GM12891 (cell line): ENCODE measurements at regions not wholly inside any gene's neighbourhood (a gene's known extent, or its start where the extent isn't known, plus 50 kb on each side); places are given as distances from the start of the nearest gene placed in this dataset.

ENCODE experiments used
- DNase-seq: peaks from one replicate; pipeline ENCODE4 v3.0.0; 2011; ENCODE audit warnings: low spot score; ENCODE audit not compliant: insufficient read length
- FAIRE-seq: peaks from 2 replicates; lab custom pipeline; 2011; peaks lifted over from hg19 to GRCh38; lab: Jason Lieb, UNC
- PAX5 ChIP-seq: IDR thresholded peaks from 2 replicates; pipeline ENCODE4 v1.6.1; 2011; ENCODE audit warnings: low read length, moderate library complexity, mild to moderate bottlenecking; ENCODE audit not compliant: insufficient read depth, severe bottlenecking
- POLR2A ChIP-seq: IDR thresholded peaks from 2 replicates; pipeline ENCODE4 v1.6.1; 2011; ENCODE audit warnings: low read depth, low read length, control low read depth
- POLR2AphosphoS5 ChIP-seq: IDR thresholded peaks from 2 replicates; pipeline ENCODE4 v1.6.1; 2011; ENCODE audit warnings: low read depth, low read length, control low read depth
- POU2F2 ChIP-seq: IDR thresholded peaks from 2 replicates; pipeline ENCODE4 v1.6.1; 2011; ENCODE audit warnings: low read depth, mild to moderate bottlenecking, control low read depth, low read length, moderate library complexity
- SPI1 ChIP-seq: IDR thresholded peaks from 2 replicates; pipeline ENCODE4 v1.6.1; 2011; ENCODE audit warnings: low read depth, low read length, control low read depth
- TAF1 ChIP-seq: IDR thresholded peaks from 2 replicates; pipeline ENCODE4 v1.6.1; 2011; ENCODE audit warnings: low read depth, low read length, control low read depth

GRCh38 chr15:97501291-97501690, 459.2 kb upstream of the ARRDC4 start:
- FAIRE-seq = no peak
- TF ChIP-seq SPI1 (no peak), POLR2AphosphoS5 (no peak), PAX5 (no peak), POU2F2 (no peak), TAF1 (no peak), POLR2A (no peak)
- DNase-seq = no peak

GRCh38 chr15:97502038-97502437, 458.5 kb upstream of the ARRDC4 start:
- TF ChIP-seq POU2F2 = no peak
- TF ChIP-seq POLR2A = no peak
- TF ChIP-seq PAX5 = no peak
- no peak for TF ChIP-seq TAF1
- no peak for TF ChIP-seq SPI1
- no peak for TF ChIP-seq POLR2AphosphoS5
- FAIRE-seq = no peak

GRCh38 chr15:97504031-97504792, 456.3 kb upstream of the ARRDC4 start:
- TF ChIP-seq POLR2AphosphoS5 = no peak
- TF ChIP-seq TAF1 = no peak
- no peak for TF ChIP-seq POU2F2
- no peak for TF ChIP-seq PAX5
- no peak for TF ChIP-seq SPI1
- no peak for TF ChIP-seq POLR2A
- FAIRE-seq (no peak), DNase-seq (no peak)

More at GRCh38 chr15:97502038-97502437, 458.5 kb upstream of the ARRDC4 start:
- no peak for DNase-seq

- TF ChIP-seq POU2F2 (no peak), POLR2A (no peak), PAX5 (no peak), POLR2AphosphoS5 (no peak), TAF1 (no peak), SPI1 (no peak)
- no peak for FAIRE-seq
- DNase-seq = no peak
These were observed 442.8 kb upstream of the ARRDC4 start for GRCh38 chr15:97517737-97518136.

- TF ChIP-seq SPI1 = no peak
- TF ChIP-seq POLR2A = no peak
- DNase-seq (no peak), FAIRE-seq (no peak)
These were observed 439.8 kb upstream of the ARRDC4 start for GRCh38 chr15:97520689-97521088.

GRCh38 chr15:97521381-97522285, 438.9 kb upstream of the ARRDC4 start:
- FAIRE-seq = no peak
- TF ChIP-seq TAF1 (no peak), POU2F2 (no peak), SPI1 (no peak), POLR2AphosphoS5 (no peak), PAX5 (no peak), POLR2A (no peak)
- DNase-seq = no peak

GRCh38 chr15:97522347-97522746, 438.2 kb upstream of the ARRDC4 start:
- TF ChIP-seq POLR2AphosphoS5 (no peak), PAX5 (no peak), POLR2A (no peak)
- DNase-seq (no peak), FAIRE-seq (no peak)

GRCh38 chr15:97525809-97526208, 434.7 kb upstream of the ARRDC4 start:
- FAIRE-seq (no peak), DNase-seq (no peak)
- TF ChIP-seq PAX5 (no peak), POU2F2 (no peak), POLR2AphosphoS5 (no peak)

- DNase-seq = no peak
- no peak for TF ChIP-seq PAX5
- no peak for TF ChIP-seq POLR2A
- TF ChIP-seq POLR2AphosphoS5 = no peak
- TF ChIP-seq SPI1 = no peak
- TF ChIP-seq POU2F2 = no peak
- no peak for TF ChIP-seq TAF1
- no peak for FAIRE-seq
These were observed 432.3 kb upstream of the ARRDC4 start for GRCh38 chr15:97528238-97528637.

GRCh38 chr15:97545799-97546198, 414.7 kb upstream of the ARRDC4 start:
- TF ChIP-seq TAF1 (no peak), SPI1 (no peak), POLR2A (no peak), POLR2AphosphoS5 (no peak), PAX5 (no peak), POU2F2 (no peak)
- FAIRE-seq = no peak

More at GRCh38 chr15:97545799-97546198, 414.7 kb upstream of the ARRDC4 start:
- DNase-seq = no peak
